GM21529 (cell line): ENCODE measurements at regions not wholly inside any gene's neighbourhood (a gene's known extent, or its start where the extent isn't known, plus 50 kb on each side); places are given as distances from the start of the nearest gene placed in this dataset.
"Not testable (repeated sequence)": the region's sequence is repeated elsewhere in the genome, so short reads cannot be mapped to it uniquely, and the experiment has no call there.

Source experiments
- ATAC-seq: cut with Tn5 transposase; IDR thresholded peaks from one replicate; pipeline ENCODE4 v1.9.1; 2021; ENCODE audit not compliant: unreplicated experiment

DNA sequence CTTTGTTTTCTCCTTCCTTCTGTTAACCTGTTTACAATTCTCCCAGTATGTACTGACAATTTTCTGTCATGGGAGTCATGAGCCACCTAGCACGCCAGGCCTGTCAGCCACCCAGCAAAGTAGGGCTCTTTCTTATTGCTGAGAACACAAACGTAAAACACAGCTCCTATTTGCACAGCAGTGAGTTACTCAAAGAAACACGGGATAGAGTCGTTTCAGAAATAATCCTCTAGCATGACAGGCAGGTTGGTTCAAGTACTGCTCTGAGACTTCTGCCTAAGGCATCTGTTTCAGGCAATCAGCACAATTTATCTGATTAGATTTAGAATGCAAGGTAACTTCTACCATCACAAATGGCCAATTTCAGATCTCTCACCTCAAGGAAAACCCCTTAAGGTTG, 88.8 kb downstream of the CD24 start:
- no peak for ATAC-seq

DNA sequence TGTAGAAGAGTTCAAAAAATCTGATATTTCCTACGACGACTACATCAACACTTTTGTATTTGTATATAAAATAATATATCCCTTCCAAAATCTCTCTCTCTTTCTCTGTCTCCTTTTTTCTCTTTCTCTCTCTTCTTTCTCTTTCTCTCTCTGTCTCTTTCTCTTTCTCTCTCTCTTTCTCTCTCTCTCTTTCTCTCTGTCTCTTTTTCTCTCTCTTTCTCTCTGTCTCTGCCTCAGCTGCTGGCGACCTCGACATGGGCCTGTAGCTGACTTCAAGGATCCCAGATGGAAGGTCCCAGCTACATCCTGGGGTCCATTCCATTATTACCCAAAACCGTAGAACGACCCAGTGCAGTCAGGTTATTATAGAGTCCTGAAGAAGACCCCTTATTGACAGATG, 90.0 kb downstream of the CD24 start:
- no peak for ATAC-seq

DNA sequence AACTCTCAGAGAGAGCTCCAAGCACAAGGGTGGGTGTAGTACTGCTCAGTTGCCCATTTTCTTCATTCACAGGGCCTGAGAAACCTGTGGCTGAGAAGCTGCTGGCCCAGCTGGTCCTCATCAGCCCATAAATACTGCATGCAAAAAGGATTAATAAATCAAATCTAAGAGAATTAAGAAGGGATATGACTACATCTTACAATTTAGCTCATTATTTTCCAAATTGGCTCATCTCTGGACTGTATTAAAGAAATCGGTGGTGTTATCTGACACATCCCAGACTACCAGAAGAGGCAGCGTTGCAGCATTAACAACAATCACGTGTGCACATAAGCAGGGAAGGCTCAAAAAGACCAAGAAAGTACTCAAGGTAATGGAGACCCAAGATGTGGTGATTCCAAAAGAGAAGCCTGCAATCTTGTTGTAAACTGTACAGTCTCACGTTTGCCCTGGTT, 90.7 kb downstream of the CD24 start:
- ATAC-seq = no peak

DNA sequence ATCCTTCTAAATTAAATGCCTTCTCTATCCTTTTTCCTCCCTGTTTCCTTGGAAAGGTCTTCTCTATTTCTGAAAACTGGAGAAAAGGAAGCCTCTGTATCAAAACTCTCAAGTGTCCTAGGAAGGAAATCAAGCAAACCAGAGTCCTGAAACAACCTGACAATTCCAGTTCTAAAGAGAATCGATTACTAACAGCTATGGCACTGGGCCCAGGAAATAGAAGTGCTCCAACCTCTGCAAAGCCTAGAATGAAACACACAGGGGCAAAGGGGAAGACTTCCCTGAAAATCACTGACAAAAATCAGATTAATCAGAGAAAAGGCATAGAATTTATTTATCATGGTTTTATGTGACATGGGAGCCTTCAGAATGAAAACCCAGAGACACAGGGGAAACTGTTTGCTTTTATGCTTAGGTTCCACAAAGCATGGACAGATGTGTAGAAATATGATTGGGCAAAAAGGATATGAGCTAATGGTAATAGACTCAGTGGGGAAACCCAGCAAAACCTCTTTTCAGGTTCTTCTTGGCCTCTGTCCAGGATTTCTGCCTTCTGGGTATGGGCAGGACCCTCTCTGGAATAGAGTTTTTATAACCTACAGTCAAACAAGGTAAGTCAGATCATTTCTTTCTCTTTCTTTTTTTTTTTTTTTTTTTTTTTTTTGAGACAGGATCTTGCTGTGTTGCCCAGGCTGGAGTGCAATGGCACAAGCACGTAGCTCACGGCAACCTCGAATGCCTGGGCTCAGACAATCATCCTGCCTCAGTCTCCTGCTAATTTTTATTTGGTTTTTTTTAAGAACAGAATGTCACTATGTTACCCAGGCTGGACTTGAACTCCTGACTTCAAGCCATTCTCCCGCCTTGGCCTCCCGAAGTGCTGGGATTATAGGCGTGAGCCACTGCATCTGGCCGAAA, 91.7 kb downstream of the CD24 start:
- ATAC-seq = no peak

DNA sequence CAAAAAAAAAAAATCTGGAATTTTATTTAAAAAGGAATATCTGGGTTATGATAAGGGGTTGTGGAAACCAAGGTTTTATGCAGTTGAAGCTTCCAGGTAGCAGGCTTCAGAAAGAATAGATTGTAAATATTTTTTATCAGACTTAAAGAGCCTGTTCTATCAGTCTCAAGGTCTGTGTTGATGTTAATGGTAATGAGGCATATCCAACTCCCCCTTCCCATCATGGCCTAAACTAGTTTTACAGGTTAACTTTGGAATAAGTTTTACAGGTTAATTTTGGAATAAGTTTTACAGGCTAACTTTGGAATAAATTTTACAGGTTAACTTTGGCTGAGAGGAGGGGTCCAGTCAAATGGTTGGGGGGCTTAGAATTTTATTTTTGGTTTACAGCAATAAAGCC, 92.4 kb downstream of the CD24 start:
- no peak for ATAC-seq

GRCh38 chr6:106880952-106881351, 93.6 kb downstream of the CD24 start:
- no peak for ATAC-seq

GRCh38 chr6:106875782-106876321, 98.7 kb downstream of the CD24 start:
- ATAC-seq = no peak

- no peak for ATAC-seq
Observed at GRCh38 chr6:106874481-106874880, 100.0 kb downstream of the CD24 start.

GRCh38 chr6:106872049-106872448, 102.5 kb downstream of the CD24 start:
- ATAC-seq = no peak

- no peak for ATAC-seq
Observed at GRCh38 chr6:106870824-106871717, 103.5 kb downstream of the CD24 start.

GRCh38 chr6:106870069-106870468, 104.5 kb downstream of the CD24 start:
- no peak for ATAC-seq

GRCh38 chr6:106869203-106869602, 105.3 kb downstream of the CD24 start:
- no peak for ATAC-seq

- no peak for ATAC-seq
Observed at GRCh38 chr6:106866875-106867658, 107.5 kb downstream of the CD24 start.

GRCh38 chr6:106862858-106863257, 111.7 kb downstream of the CD24 start:
- no peak for ATAC-seq

GRCh38 chr6:106860940-106861339, 113.6 kb downstream of the CD24 start:
- ATAC-seq = no peak

- ATAC-seq = no peak
Observed at GRCh38 chr6:106858653-106859092, 115.9 kb downstream of the CD24 start.

GRCh38 chr6:106857771-106858652, 116.5 kb downstream of the CD24 start:
- no peak for ATAC-seq

GRCh38 chr6:106857310-106857709, 117.2 kb downstream of the CD24 start:
- not testable (repeated sequence) for ATAC-seq

DNA sequence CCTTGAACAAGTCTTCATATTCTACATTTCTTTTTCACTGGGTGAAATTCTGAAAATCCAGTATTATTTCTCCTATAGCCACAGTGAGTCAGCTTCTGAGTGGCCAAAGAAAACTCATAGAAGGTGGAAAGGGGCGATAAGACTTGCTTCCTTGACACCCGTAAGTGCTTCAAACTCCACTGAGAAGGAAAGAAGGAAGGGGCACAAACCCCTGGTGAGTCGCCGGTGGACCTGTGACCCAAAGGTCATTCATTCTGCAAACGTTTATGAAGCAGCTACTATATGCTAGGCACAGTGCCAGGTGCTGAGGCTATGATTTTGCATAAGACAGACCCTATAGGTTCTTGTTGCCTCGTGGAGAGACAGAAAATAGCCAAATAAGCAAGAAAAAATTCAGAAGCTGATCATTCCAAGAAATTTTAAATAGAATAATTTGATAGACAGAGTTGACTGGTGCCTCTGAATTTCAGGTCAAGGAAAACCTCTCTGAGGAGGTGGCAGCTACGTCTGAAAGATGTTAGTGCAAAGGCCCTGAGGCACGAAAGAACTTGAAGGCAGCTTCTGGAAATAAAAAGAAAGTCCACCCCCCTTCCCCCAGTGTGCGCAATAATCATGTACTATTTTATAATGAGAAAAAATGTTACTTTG, 118.2 kb downstream of the CD24 start:
- no peak for ATAC-seq
